Medulla oblongata (tissue), 1 donor: ENCODE measurements at regions not wholly inside any gene's neighbourhood (a gene's known extent, or its start where the extent isn't known, plus 50 kb on each side); places are given as distances from the start of the nearest gene placed in this dataset.
"Not testable (repeated sequence)": the region's sequence is repeated elsewhere in the genome, so short reads cannot be mapped to it uniquely, and the experiment has no call there.

Source experiments
- DNase-seq: peaks from one replicate; pipeline ENCODE4 v3.0.0-alpha.2; 2015; ENCODE audit errors: extremely low spot score

DNA sequence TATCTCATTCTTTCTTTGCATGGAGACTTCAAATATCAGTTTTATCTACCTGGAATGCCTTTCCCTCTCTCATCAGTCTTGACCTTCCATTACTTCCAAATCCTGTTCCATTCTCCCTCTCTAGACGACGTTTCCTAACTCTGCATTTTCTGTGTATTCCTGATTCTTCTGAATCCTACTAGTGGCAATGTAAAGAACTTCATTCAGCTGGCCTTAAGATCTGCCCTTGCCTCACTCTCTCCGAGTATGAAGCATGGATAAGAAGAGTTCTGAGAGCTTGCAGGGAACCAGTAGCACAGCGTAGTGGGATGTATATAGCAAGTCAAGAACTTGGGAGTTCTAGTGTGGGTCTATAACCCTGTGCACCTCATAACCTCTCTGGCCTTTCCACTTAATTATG, 68.5 kb upstream of the HOXC13 start:
- no peak for DNase-seq

DNA sequence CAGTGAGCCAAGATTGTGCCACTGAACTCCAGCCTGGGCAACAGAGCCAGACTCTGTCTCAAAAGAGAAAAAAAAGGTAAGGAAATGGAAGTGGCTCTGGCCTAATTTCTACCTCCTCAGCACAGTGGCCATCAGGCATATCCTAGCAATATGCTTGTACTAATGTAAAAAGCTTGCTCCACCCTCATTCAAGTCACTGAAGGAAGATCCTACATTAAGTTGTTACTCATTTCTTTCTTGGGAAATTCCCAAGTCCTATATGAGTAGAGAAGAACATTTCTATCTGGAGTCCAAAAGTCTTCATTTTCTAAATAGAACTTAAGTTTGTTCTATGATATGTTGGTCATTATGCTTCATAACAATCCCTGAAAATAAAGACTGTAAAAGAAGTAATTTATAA, 67.3 kb upstream of the HOXC13 start:
- DNase-seq: no peak

DNA sequence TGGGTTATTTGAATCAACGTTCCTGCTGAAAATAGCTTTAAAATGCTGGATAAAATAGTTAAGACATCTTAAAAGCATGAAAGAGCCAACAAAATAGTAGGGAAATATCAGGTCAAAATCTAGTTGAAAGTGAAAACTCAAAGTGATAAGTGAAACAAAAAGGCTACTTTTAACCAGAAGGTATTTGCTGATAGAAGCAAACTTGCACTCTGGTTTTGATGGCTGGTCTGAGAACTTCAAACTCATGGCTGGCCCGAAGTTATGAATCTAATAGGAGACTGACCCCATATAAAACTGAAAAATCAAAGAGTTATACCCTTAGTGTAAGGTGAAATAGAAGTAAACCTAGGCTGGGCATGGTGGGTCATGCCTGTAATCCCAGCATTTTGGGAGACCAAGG, 66.3 kb upstream of the HOXC13 start:
- no peak for DNase-seq

DNA sequence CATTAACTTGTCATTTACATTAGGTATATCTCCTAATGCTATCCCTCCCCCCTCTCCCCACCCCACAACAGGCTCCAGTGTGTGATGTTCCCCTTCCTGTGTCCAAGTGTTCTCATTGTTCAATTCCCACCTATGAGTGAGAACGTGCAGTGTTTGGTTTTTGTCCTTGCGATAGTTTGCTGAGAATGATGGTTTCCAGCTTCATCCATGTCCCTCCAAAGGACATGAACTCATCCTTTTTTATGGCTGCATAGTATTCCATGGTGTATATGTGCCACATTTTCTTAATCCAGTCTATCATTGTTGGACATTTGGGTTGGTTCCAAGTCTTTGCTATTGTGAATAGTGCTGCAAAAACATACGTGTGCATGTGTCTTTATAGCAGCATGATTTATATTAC, 60.7 kb upstream of the HOXC13 start:
- not testable (repeated sequence) for DNase-seq

DNA sequence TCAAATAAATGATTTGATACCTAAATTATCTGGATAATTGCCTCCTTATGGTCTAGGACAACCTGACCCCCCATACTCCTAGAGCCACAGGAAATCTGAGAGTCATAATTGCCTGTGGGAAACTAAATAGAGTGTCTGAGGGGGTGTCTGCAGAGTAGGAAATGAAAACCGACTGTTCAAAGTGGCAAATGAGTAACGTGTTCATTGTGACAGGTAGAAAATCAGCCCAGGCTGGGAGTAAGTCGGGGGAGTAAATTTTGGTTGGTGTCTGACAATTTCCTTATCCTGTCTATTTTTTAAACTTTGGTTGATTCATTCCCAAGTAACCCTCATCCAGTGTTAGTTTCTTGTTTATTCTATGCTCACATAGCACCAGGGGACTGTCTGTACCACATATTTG, 51.6 kb upstream of the HOXC13 start:
- no peak for DNase-seq

DNA sequence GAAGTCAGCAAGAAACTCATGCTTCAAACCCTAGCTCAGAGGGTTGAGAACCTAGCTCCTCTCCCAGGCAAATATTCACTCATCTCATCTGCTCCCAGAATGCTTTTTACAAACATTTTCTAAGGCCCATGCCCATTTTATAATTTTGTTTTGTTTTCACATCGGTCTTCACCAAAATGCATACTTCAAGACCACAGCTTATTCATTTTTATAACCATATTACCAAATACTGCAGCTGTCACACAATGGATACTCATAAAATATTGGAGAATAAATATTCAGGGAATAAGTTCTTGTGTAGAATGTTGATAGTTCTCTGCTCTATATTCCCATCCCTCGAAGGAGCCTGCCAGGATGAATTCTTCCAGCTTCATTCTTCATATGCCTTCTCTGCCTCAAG, 50.8 kb upstream of the HOXC13 start:
- no peak for DNase-seq
